Lower leg skin (tissue), 4 donors: ENCODE measurements at regions not wholly inside any gene's neighbourhood (a gene's known extent, or its start where the extent isn't known, plus 50 kb on each side); places are given as distances from the start of the nearest gene placed in this dataset.
"Not testable (repeated sequence)": the region's sequence is repeated elsewhere in the genome, so short reads cannot be mapped to it uniquely, and the experiment has no call there.

ENCODE experiments used
- DNase-seq, 2 donors: peaks; one replicate each; pipeline ENCODE4 v3.0.0-alpha.2; 2019; ENCODE audit warnings: low spot score in 2 of 2
- H3K4me3 ChIP-seq: fragments of 200-600 bp; sonication (generic); 2 replicates; pipeline ENCODE4 v1.5.1; 2017; ENCODE audit warnings: mild to moderate bottlenecking, low read depth; ENCODE audit not compliant: poor library complexity, severe bottlenecking
- POLR2A ChIP-seq, 2 donors: fragments of 450-650 bp; IDR thresholded peaks; one replicate each; pipeline ENCODE4 v1.6.1; 2016 to 2017; ENCODE audit warnings: antibody characterized with exemption in 2 of 2, mild to moderate bottlenecking in 1 of 2, moderate library complexity in 1 of 2
- WGBS, 2 donors: methylation state at CpG; one replicate each; pipeline ENCODE4 v1.1.5; 2018; 5-methylcytosine and 5-hydroxymethylcytosine counted together
- intact Hi-C: fragments of 100-400 bp; cut with DNase I; formaldehyde crosslinking; loops from one replicate; pipeline ENCODE4 v1.15.0; 2023; ENCODE audit warnings: low total_unique reads
- TF ChIP-seq, protein P1 (sequence below), 3 donors: fragments of 450-650 bp; IDR thresholded peaks; one replicate each; pipeline ENCODE4 v1.5.1; 2016; ENCODE audit warnings: antibody characterized with exemption in 3 of 3, mild to moderate bottlenecking in 3 of 3, moderate library complexity in 2 of 3

DNA sequence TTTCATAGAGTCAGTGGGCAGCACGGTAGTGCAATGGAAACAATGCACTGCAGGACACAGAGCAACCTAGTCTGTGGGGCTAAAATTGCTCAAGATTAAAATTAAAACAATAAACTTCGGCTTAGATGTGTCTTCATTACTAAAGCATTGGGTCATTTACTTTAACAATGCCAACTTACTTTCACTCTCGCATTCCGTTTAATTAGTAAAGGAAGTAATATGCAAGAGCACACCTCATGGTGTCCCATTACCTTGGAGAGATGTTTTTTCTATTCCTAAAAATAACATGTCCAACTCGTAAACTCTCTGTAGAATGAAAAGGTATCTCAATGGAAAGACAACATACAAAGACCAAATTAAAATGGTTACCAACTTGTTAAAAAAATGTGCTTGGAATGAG is 738.4 kb downstream of the PCDH17 start:
- no peak for DNase-seq
- H3K4me3 ChIP-seq, result no peak overlapping the region
- no peak for TF ChIP-seq POLR2A (IDR thresholded peaks at IDR 0.05)
- TF ChIP-seq, protein P1, sequence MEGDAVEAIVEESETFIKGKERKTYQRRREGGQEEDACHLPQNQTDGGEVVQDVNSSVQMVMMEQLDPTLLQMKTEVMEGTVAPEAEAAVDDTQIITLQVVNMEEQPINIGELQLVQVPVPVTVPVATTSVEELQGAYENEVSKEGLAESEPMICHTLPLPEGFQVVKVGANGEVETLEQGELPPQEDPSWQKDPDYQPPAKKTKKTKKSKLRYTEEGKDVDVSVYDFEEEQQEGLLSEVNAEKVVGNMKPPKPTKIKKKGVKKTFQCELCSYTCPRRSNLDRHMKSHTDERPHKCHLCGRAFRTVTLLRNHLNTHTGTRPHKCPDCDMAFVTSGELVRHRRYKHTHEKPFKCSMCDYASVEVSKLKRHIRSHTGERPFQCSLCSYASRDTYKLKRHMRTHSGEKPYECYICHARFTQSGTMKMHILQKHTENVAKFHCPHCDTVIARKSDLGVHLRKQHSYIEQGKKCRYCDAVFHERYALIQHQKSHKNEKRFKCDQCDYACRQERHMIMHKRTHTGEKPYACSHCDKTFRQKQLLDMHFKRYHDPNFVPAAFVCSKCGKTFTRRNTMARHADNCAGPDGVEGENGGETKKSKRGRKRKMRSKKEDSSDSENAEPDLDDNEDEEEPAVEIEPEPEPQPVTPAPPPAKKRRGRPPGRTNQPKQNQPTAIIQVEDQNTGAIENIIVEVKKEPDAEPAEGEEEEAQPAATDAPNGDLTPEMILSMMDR (IDR thresholded peaks at IDR 0.05), result no peak
- 77 to 88% methylated on average over 5 of the region's 5 CpGs for WGBS, 2 donors
- intact Hi-C loops, result no loop called here

DNA sequence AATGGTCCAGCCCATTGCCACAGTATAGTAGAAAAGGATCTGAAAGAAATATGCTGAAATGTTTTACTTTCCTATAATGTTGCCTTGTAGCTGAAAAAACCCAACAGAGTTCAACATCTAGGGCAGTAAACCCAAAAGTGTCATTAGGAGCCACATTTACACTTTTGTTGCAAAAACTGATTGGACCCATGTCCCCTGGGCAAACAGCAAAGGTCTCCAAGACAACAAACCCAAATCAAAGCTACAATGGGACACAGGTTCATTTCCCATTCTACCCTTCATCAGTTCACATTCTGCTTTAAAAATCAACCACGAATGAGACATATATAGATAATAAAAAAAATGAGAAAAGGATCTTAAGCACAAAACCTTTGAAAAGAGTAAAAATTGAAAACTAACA is 744.8 kb downstream of the PCDH17 start:
- no peak for DNase-seq
- no peak for TF ChIP-seq POLR2A (IDR thresholded peaks at IDR 0.05)
- TF ChIP-seq, protein P1 (IDR thresholded peaks at IDR 0.05), result no peak
- WGBS, 2 donors, result 79 to 86% methylated on average over 1 of the region's 1 CpG
- intact Hi-C loops, result no loop called here
- no peak overlapping the region for H3K4me3 ChIP-seq

DNA sequence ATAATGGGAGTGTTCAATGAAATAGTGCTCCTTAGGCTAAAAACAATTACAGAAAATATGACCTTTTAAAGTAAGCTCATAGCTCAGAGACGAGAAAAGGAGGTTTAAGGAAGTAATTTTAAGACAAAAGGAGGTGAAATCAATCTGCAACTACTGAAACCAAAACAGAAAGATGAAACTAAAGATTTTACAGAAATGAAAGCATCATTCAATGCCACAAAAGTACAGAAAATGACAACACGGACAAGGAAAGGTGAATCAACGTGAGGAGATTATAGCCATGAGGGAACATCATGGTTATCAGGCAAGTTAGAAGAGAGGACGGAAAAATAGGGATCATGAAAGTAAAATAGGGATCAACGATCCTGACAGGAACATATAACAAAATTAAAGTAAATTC is 745.2 kb downstream of the PCDH17 start:
- DNase-seq, result no peak
- intact Hi-C loops, result no loop called here
- WGBS, 2 donors, result 76 to 81% methylated on average over 5 of the region's 5 CpGs
- H3K4me3 ChIP-seq, result no peak overlapping the region
- no peak for TF ChIP-seq POLR2A (IDR thresholded peaks at IDR 0.05)

DNA sequence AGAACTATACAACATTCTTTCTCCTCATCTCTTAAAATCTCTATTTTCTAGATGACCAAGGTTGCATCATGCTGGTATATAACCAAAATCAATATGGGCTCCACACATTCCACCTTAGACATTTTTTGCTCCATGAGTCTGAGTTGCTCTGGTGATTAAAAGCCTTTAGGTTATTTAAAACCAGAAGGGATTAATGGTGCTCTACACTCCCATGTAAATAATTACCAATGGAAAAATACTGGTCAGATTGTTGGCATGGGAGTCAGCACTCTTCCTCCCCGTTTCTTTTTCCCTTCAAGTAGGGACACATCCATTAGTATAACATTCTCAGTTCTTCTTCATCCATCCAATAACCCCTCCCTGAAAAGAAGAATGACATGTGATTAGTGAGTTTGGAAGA is 747.7 kb downstream of the PCDH17 start:
- DNase-seq, result no peak
- intact Hi-C loops, result no loop called here
- TF ChIP-seq, protein P1 (IDR thresholded peaks at IDR 0.05), result no peak
- no peak for TF ChIP-seq POLR2A (IDR thresholded peaks at IDR 0.05)
- no peak overlapping the region for H3K4me3 ChIP-seq
- 51 to 59% methylated on average over 1 of the region's 1 CpG for WGBS, 2 donors

DNA sequence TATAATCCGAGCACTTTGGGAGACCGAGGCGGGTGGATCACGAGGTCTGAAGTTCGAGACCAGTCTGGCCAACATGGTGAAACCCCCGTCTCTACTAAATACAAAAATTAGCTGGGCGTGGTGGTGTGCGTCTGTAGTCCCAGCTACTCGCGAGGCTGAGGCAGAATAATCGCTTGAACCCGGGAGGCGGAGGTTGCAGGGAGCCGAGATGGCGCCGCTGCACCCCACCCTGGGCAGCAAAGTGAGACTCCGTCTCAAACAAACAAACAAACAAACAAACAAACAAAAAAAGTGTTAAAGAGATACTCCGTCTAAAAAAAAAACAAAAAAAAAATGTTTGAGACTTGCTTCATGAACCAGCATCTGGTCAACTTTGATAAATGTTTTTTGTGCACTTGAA is 753.8 kb downstream of the PCDH17 start:
- DNase-seq, intact Hi-C loops, H3K4me3 ChIP-seq: not testable (repeated sequence)
- 92 to 93% methylated on average over 18 of the region's 18 CpGs for WGBS, 2 donors

DNA sequence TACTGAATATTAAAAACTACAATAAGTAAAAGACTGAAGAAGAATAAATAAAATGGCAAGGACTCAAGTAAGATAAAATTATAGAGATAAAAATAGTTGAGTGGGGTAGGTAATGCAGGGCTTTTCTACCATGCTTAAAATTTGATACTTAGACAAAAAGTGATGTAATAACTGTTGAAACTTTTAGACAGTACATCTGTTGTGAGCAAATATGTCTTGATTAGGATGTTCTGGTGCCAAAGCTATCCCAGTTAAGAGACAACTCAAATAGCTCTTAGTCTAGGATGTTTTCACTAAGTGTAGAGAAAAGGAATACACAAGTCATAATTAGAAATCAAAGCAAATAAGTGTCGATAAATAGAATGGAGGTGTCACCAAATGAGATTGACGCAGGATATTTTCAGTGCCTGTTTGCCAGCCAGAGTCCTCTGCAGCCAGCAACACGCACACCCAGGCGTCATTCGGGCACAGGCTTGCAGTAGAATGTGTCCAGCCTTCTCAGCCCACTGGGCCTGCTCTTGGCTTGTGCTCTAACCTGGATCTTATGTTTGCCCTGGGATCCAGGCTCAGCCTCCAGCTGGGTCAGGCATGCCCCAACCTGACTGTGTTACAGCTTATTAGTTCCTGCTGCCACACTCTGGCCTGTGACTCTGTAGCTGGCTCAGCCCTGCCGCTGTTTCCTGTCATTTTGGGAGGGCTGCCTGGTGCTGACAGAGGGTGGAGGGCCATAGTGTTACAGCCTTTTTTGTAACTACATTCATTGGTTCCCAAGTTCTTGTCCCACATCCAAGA is 766.2 kb downstream of the PCDH17 start:
- TF ChIP-seq, protein P1 (IDR thresholded peaks at IDR 0.05), result no peak
- no peak for TF ChIP-seq POLR2A (IDR thresholded peaks at IDR 0.05)
- no peak for DNase-seq
- 92 to 96% methylated on average over 6 of the region's 6 CpGs for WGBS, 2 donors
- H3K4me3 ChIP-seq, result no peak overlapping the region
- intact Hi-C loops, result no loop called here

DNA sequence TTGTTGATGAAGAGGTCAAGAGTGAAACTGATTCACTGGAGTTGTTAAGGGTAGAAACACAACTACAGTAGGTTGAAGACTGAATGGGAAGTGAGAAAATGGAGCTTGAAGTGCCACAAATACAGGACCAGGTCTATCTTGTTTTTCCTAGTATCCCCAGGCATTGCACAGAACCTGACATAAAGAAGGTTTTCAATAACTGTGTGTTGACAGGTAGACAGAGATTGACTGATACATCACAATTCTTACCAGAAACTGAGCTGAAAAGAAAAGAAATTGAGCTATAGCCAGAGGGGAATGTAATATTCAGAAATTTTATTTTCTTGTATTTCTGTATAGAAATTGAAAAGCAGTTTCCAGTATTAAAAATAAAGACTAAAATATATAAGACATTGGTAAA is 767.7 kb downstream of the PCDH17 start:
- no peak overlapping the region for H3K4me3 ChIP-seq
- no peak for DNase-seq
- intact Hi-C loops, result no loop called here
- no peak for TF ChIP-seq POLR2A (IDR thresholded peaks at IDR 0.05)
- TF ChIP-seq, protein P1 (IDR thresholded peaks at IDR 0.05), result no peak
